Caco-2 (cell line): ENCODE measurements at regions not wholly inside any gene's neighbourhood (a gene's known extent, or its start where the extent isn't known, plus 50 kb on each side); places are given as distances from the start of the nearest gene placed in this dataset.
A peak's percentile ranks its signal among the peaks of the same experiment; 100 is the strongest.
"Not testable (repeated sequence)": the region's sequence is repeated elsewhere in the genome, so short reads cannot be mapped to it uniquely, and the experiment has no call there.

ENCODE experiments used
- BruUV-seq: library from RNA; stranded (reverse); fragments of 400-500 nt; replicated peaks from 2 replicates; lab custom pipeline; 2021; lab: Mats Ljungman, UMichigan
- CTCF ChIA-PET: fragments of 300-600 bp; sonication (Branson Sonifier 250); formaldehyde crosslinking; loops from one replicate; lab custom pipeline; 2022; ENCODE audit warnings: antibody characterized with exemption; lab: Charles Lee
- POLR2A ChIA-PET: fragments of 300-600 bp; sonication (Branson Sonifier 250); formaldehyde crosslinking; loops from one replicate; lab custom pipeline; 2022; ENCODE audit warnings: antibody characterized with exemption; lab: Charles Lee
- DNase-seq, 2 experiments: peaks; one replicate each; pipeline versions ENCODE4 v3.0.0 to v3.0.0-alpha.2; 2020 to 2022
- H3K27me3 ChIP-seq: replicated peaks from 2 replicates; pipeline ENCODE4 v1.6.0; 2011; ENCODE audit warnings: low read length; ENCODE audit not compliant: control insufficient read depth, insufficient read depth
- H3K36me3 ChIP-seq: 2 replicates; pipeline ENCODE4 v1.5.1; 2011; ENCODE audit warnings: low read length; ENCODE audit not compliant: control insufficient read depth, insufficient read depth
- H3K4me1 ChIP-seq: fragments of 250-450 bp; sonication (Bioruptor Pico); 2 replicates; pipeline ENCODE4 v1.5.1; 2020; ENCODE audit warnings: mild to moderate bottlenecking
- H3K4me3 ChIP-seq: 2 replicates; pipeline ENCODE4 v1.5.1; 2011; ENCODE audit warnings: low read depth, mild to moderate bottlenecking, control low read depth, low read length
- H3K9me3 ChIP-seq: fragments of 250-450 bp; sonication (Bioruptor Pico); 2 replicates; pipeline ENCODE4 v1.5.1; 2020; ENCODE audit warnings: mild to moderate bottlenecking, moderate library complexity
- H3K27ac Mint-ChIP-seq: one replicate; pipeline ENCODE4 v1.8.0; 2022; ENCODE audit warnings: mixed read lengths; ENCODE audit not compliant: unreplicated experiment
- H3K27me3 Mint-ChIP-seq: one replicate; pipeline ENCODE4 v1.8.0; 2022; ENCODE audit warnings: mixed read lengths; ENCODE audit not compliant: insufficient read depth, unreplicated experiment
- H3K36me3 Mint-ChIP-seq: one replicate; pipeline ENCODE4 v1.8.0; 2022; ENCODE audit warnings: mild to moderate bottlenecking, mixed read lengths; ENCODE audit not compliant: insufficient read depth, unreplicated experiment
- H3K4me1 Mint-ChIP-seq: one replicate; pipeline ENCODE4 v1.8.0; 2022; ENCODE audit warnings: low read depth, mixed read lengths; ENCODE audit not compliant: unreplicated experiment
- H3K4me3 Mint-ChIP-seq: one replicate; pipeline ENCODE4 v1.8.0; 2022; ENCODE audit warnings: mild to moderate bottlenecking, moderate library complexity, mixed read lengths; ENCODE audit not compliant: unreplicated experiment
- H3K9me3 Mint-ChIP-seq: one replicate; pipeline ENCODE4 v1.8.0; 2022; ENCODE audit warnings: mixed read lengths; ENCODE audit not compliant: unreplicated experiment
- CTCF ChIP-seq, 2 experiments: fragments of 200-600 bp in 1 of 2; IDR thresholded peaks; 1 replicate in 1 of 2; 2 replicates in 1 of 2; pipeline versions ENCODE4 v1.5.1 to v1.8.0; 2011 to 2022; ENCODE audit warnings: antibody characterized with exemption in 1 of 2, control low read depth in 1 of 2, inconsistent platforms in 1 of 2, low read depth in 1 of 2, low read length in 1 of 2, mild to moderate bottlenecking in 1 of 2, moderate library complexity in 1 of 2; ENCODE audit not compliant: insufficient read depth in 1 of 2, severe bottlenecking in 1 of 2, unreplicated experiment in 1 of 2
- intact Hi-C: fragments of 100-400 bp; cut with micrococcal nuclease; formaldehyde crosslinking; loops from one replicate; pipeline ENCODE4 v1.10.0; 2022; ENCODE audit not compliant: unreplicated experiment

GRCh38 chr9:24793787-24794186, 248.1 kb upstream of the IZUMO3 start:
- H3K4me1 Mint-ChIP-seq = no peaks in the 10 kb centered on the region
- H3K27me3 Mint-ChIP-seq = no peaks in the 10 kb centered on the region
- no peaks in the 10 kb centered on the region for H3K9me3 Mint-ChIP-seq
- TF ChIP-seq CTCF (IDR thresholded peaks at IDR 0.05; ENCODE audit: insufficient read depth in 1 of 2, low read depth in 1 of 2, low read length in 1 of 2, severe bottlenecking in 1 of 2, unreplicated experiment in 1 of 2) = no peak
- no peak for DNase-seq
- intact Hi-C loops = no loop called here
- Histone ChIP-seq H3K4me3 (no peak overlapping the region), H3K27me3 (no peaks in the 10 kb centered on the region), H3K4me1 (no peaks in the 10 kb centered on the region), H3K36me3 (no peaks in the 10 kb centered on the region), H3K9me3 (no peaks in the 10 kb centered on the region)
- BruUV-seq = no TSS peak
- CTCF ChIA-PET = no interaction called here
- no peak overlapping the region for H3K4me3 Mint-ChIP-seq
- POLR2A ChIA-PET = no interaction called here
- no peaks in the 10 kb centered on the region for H3K36me3 Mint-ChIP-seq
- no peak overlapping the region for H3K27ac Mint-ChIP-seq

- ChIA-PET CTCF (no interaction called here), POLR2A (no interaction called here)
- Mint-ChIP-seq H3K27ac (no peak overlapping the region), H3K4me3 (no peak overlapping the region), H3K9me3 (no peaks in the 10 kb centered on the region), H3K27me3 (no peaks in the 10 kb centered on the region), H3K36me3 (no peaks in the 10 kb centered on the region), H3K4me1 (no peaks in the 10 kb centered on the region)
- TF ChIP-seq CTCF (IDR thresholded peaks at IDR 0.05; ENCODE audit: insufficient read depth in 1 of 2, low read depth in 1 of 2, low read length in 1 of 2, severe bottlenecking in 1 of 2, unreplicated experiment in 1 of 2) = no peak
- intact Hi-C loops = no loop called here
- no peaks in the 10 kb centered on the region for H3K27me3 ChIP-seq
- no peak for DNase-seq
- H3K4me1 ChIP-seq = no peaks in the 10 kb centered on the region
- BruUV-seq = no TSS peak
- no peaks in the 10 kb centered on the region for H3K9me3 ChIP-seq
- no peaks in the 10 kb centered on the region for H3K36me3 ChIP-seq
- H3K4me3 ChIP-seq = no peak overlapping the region
These were observed 230.5 kb upstream of the IZUMO3 start for GRCh38 chr9:24776226-24776625.

- H3K9me3 Mint-ChIP-seq, H3K4me1 ChIP-seq, H3K36me3 Mint-ChIP-seq, H3K4me1 Mint-ChIP-seq, H3K36me3 ChIP-seq, BruUV-seq, H3K4me3 Mint-ChIP-seq, H3K27me3 ChIP-seq, H3K9me3 ChIP-seq, POLR2A ChIA-PET, intact Hi-C loops, H3K27me3 Mint-ChIP-seq, H3K4me3 ChIP-seq, H3K27ac Mint-ChIP-seq, CTCF ChIA-PET: not testable (repeated sequence)
- peak in 1 of 2 experiments; percentile 0 for DNase-seq
These were observed 228.5 kb upstream of the IZUMO3 start for GRCh38 chr9:24774199-24774598.

- Histone ChIP-seq H3K4me1 (no peaks in the 10 kb centered on the region), H3K4me3 (no peak overlapping the region), H3K27me3 (no peaks in the 10 kb centered on the region), H3K36me3 (no peaks in the 10 kb centered on the region), H3K9me3 (no peaks in the 10 kb centered on the region)
- Mint-ChIP-seq H3K4me1 (no peaks in the 10 kb centered on the region), H3K9me3 (peaks cover 17% of the 10 kb centered on the region), H3K4me3 (no peak overlapping the region), H3K27me3 (no peaks in the 10 kb centered on the region), H3K36me3 (no peaks in the 10 kb centered on the region), H3K27ac (no peak overlapping the region)
- ChIA-PET POLR2A (no interaction called here), CTCF (no interaction called here)
- BruUV-seq = no TSS peak
- intact Hi-C loops = no loop called here
- DNase-seq = no peak
- no peak for TF ChIP-seq CTCF (IDR thresholded peaks at IDR 0.05; ENCODE audit: insufficient read depth in 1 of 2, low read depth in 1 of 2, low read length in 1 of 2, severe bottlenecking in 1 of 2, unreplicated experiment in 1 of 2)
These were observed 220.4 kb upstream of the IZUMO3 start for GRCh38 chr9:24766081-24766480.
